ENCODE measurements at regions not wholly inside any gene's neighbourhood (a gene's known extent, or its start where the extent isn't known, plus 50 kb on each side); places are given as distances from the start of the nearest gene placed in this dataset.

- no peak for DNase-seq (ENCODE audit: low read depth)
These were observed 327.0 kb upstream of the SLITRK5 start for GRCh38 chr13:87344176-87344575.

GRCh38 chr13:87355451-87355850, 315.7 kb upstream of the SLITRK5 start:
- DNase-seq (ENCODE audit: low read depth): no peak

- DNase-seq (ENCODE audit: low read depth): no peak
These were observed 314.9 kb upstream of the SLITRK5 start for GRCh38 chr13:87356314-87356713.

- DNase-seq (ENCODE audit: low read depth): no peak
These were observed 312.9 kb upstream of the SLITRK5 start for GRCh38 chr13:87358319-87358718.

- DNase-seq (ENCODE audit: low read depth): no peak
These were observed 310.0 kb upstream of the SLITRK5 start for GRCh38 chr13:87361216-87361615.

GRCh38 chr13:87368639-87369038, 302.5 kb upstream of the SLITRK5 start:
- DNase-seq (ENCODE audit: low read depth): no peak

GRCh38 chr13:87376081-87376480, 295.1 kb upstream of the SLITRK5 start:
- DNase-seq (ENCODE audit: low read depth): no peak

- no peak for DNase-seq (ENCODE audit: low read depth)
These were observed 287.1 kb upstream of the SLITRK5 start for GRCh38 chr13:87384099-87384498.

- no peak for DNase-seq (ENCODE audit: low read depth)
These were observed 277.8 kb upstream of the SLITRK5 start for GRCh38 chr13:87393358-87393757.

- DNase-seq (ENCODE audit: low read depth): no peak
These were observed 273.1 kb upstream of the SLITRK5 start for GRCh38 chr13:87398047-87398446.

- DNase-seq (ENCODE audit: low read depth): no peak
These were observed 267.3 kb upstream of the SLITRK5 start for GRCh38 chr13:87403748-87404432.

- no peak for DNase-seq (ENCODE audit: low read depth)
These were observed 244.4 kb upstream of the SLITRK5 start for GRCh38 chr13:87426742-87427141.

GRCh38 chr13:87444135-87444534, 227.0 kb upstream of the SLITRK5 start:
- DNase-seq (ENCODE audit: low read depth): no peak

GRCh38 chr13:87452281-87452680, 218.9 kb upstream of the SLITRK5 start:
- no peak for DNase-seq (ENCODE audit: low read depth)

GRCh38 chr13:87453244-87453643, 217.9 kb upstream of the SLITRK5 start:
- DNase-seq (ENCODE audit: low read depth): no peak

- no peak for DNase-seq (ENCODE audit: low read depth)
These were observed 211.8 kb upstream of the SLITRK5 start for GRCh38 chr13:87459419-87459818.

- no peak for DNase-seq (ENCODE audit: low read depth)
These were observed 173.7 kb upstream of the SLITRK5 start for GRCh38 chr13:87497426-87497825.

GRCh38 chr13:87498681-87499080, 172.5 kb upstream of the SLITRK5 start:
- no peak for DNase-seq (ENCODE audit: low read depth)

GRCh38 chr13:87524775-87525174, 146.4 kb upstream of the SLITRK5 start:
- DNase-seq (ENCODE audit: low read depth): no peak

GRCh38 chr13:87533776-87534175, 137.4 kb upstream of the SLITRK5 start:
- no peak for DNase-seq (ENCODE audit: low read depth)

GRCh38 chr13:87535911-87536310, 135.3 kb upstream of the SLITRK5 start:
- no peak for DNase-seq (ENCODE audit: low read depth)

- DNase-seq (ENCODE audit: low read depth): no peak
These were observed 134.7 kb upstream of the SLITRK5 start for GRCh38 chr13:87536499-87536898.

GRCh38 chr13:87536899-87537298, 134.3 kb upstream of the SLITRK5 start:
- DNase-seq (ENCODE audit: low read depth): no peak

- no peak for DNase-seq (ENCODE audit: low read depth)
These were observed 133.2 kb upstream of the SLITRK5 start for GRCh38 chr13:87537951-87538350.
